ENCODE measurements at regions not wholly inside any gene's neighbourhood (a gene's known extent, or its start where the extent isn't known, plus 50 kb on each side); places are given as distances from the start of the nearest gene placed in this dataset.

GRCh38 chr4:12124138-12124537 is 695.4 kb upstream of the HS3ST1 start:
- CTCF ChIA-PET (ENCODE audit: partially characterized antibody): no interaction called here
- no peak overlapping the region for H3K14ac ChIP-seq (ENCODE audit: insufficient read length)
- no peak overlapping the region for H3K27ac ChIP-seq (ENCODE audit: low read depth, low read length)
- H3K23ac ChIP-seq (ENCODE audit: insufficient read length): no peak overlapping the region
- H4K8ac ChIP-seq (ENCODE audit: extremely low read depth, insufficient read depth, low read length): no peak overlapping the region
- H3K4me1 ChIP-seq (replicated peaks in 1 of 4; ENCODE audit: control insufficient read depth in 3 of 4, insufficient read depth in 4 of 4, low read length in 3 of 4): no peaks in the 10 kb centered on the region
- H2BK120ac ChIP-seq (replicated peaks; ENCODE audit: low read depth, low read length): no peak overlapping the region
- POLR2A ChIA-PET (ENCODE audit: partially characterized antibody): no interaction called here
- DNase-seq (ENCODE audit: low read depth in 1 of 2, low spot score in 2 of 2) (no peak), FAIRE-seq (no peak)
- H2AFZ ChIP-seq (ENCODE audit: low read length): no peak overlapping the region
- TF ChIP-seq, protein P1, sequence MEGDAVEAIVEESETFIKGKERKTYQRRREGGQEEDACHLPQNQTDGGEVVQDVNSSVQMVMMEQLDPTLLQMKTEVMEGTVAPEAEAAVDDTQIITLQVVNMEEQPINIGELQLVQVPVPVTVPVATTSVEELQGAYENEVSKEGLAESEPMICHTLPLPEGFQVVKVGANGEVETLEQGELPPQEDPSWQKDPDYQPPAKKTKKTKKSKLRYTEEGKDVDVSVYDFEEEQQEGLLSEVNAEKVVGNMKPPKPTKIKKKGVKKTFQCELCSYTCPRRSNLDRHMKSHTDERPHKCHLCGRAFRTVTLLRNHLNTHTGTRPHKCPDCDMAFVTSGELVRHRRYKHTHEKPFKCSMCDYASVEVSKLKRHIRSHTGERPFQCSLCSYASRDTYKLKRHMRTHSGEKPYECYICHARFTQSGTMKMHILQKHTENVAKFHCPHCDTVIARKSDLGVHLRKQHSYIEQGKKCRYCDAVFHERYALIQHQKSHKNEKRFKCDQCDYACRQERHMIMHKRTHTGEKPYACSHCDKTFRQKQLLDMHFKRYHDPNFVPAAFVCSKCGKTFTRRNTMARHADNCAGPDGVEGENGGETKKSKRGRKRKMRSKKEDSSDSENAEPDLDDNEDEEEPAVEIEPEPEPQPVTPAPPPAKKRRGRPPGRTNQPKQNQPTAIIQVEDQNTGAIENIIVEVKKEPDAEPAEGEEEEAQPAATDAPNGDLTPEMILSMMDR (IDR thresholded peaks at IDR 0.05; ENCODE audit: control extremely low read depth in 1 of 3, insufficient read depth in 1 of 3, low read depth in 1 of 3, low read length in 3 of 3): no peak
- TF ChIP-seq MAFK (IDR thresholded peaks at IDR 0.05; ENCODE audit: low read depth, low read length): peak; percentile 67; the same call in 1 of the 2 replicates
- no peaks in the 10 kb centered on the region for H3K27me3 ChIP-seq (replicated peaks in 1 of 4; ENCODE audit: control insufficient read depth in 3 of 4, extremely low read depth in 1 of 4, insufficient read depth in 3 of 4, low read length in 3 of 4)
- no peaks in the 10 kb centered on the region for H4K20me1 ChIP-seq (replicated peaks in 1 of 2; ENCODE audit: control insufficient read depth in 1 of 2, insufficient read depth in 2 of 2, low read length in 2 of 2)
- 94% methylated on average over 1 of the region's 1 CpG; no CpG with 5 or more reads in 1 of the 2 experiments for WGBS, 2 experiments (ENCODE audit: extremely low coverage in 1 of 2, insufficient coverage in 1 of 2, insufficient read length in 1 of 2, insufficient replicate concordance in 2 of 2, low coverage in 1 of 2, low lambda C conversion rate in 2 of 2, missing lambda C conversion rate in 1 of 2)
- H3K9me3 ChIP-seq (ENCODE audit: insufficient read depth in 2 of 2, low read depth in 1 of 2, low read length in 1 of 2): no peaks in the 10 kb centered on the region; a peak in 1 of 4 replicates
- H2BK15ac ChIP-seq (ENCODE audit: low read length): no peak overlapping the region
- H3K79me2 ChIP-seq (ENCODE audit: control insufficient read depth in 1 of 2, insufficient read depth in 2 of 2, low read length in 2 of 2): no peaks in the 10 kb centered on the region
- no peak overlapping the region for H2BK20ac ChIP-seq (ENCODE audit: low read length)
- no peaks in the 10 kb centered on the region for H3K23me2 ChIP-seq (ENCODE audit: low read depth, low read length)
- H2BK5ac ChIP-seq (ENCODE audit: low read depth, low read length): no peak overlapping the region
- H3K56ac ChIP-seq (replicated peaks; ENCODE audit: insufficient read length, low read depth, low read length): no peak overlapping the region
- no peak overlapping the region for H3K9ac ChIP-seq (replicated peaks in 1 of 4; ENCODE audit: extremely low read depth in 1 of 4, low read depth in 3 of 4, low read length in 3 of 4)
- H3K36me3 ChIP-seq (ENCODE audit: control insufficient read depth in 2 of 4, insufficient read depth in 4 of 4, low read length in 3 of 4): no peaks in the 10 kb centered on the region
- no peak overlapping the region for H4K5ac ChIP-seq (ENCODE audit: insufficient read length, low read depth, low read length)
- H3K79me1 ChIP-seq (ENCODE audit: low read depth, low read length): no peaks in the 10 kb centered on the region
- H2BK12ac ChIP-seq (ENCODE audit: low read depth, low read length): no peak overlapping the region
- no peak overlapping the region for H3K18ac ChIP-seq (ENCODE audit: extremely low read depth, low read length)
- no peak overlapping the region for H4K91ac ChIP-seq (replicated peaks; ENCODE audit: insufficient read length, low read length)
- no peak overlapping the region for H3K4me2 ChIP-seq (ENCODE audit: insufficient read depth in 1 of 2, low read depth in 2 of 2, low read length in 2 of 2)
- H2AK5ac ChIP-seq (ENCODE audit: low read depth, low read length): no peak overlapping the region
- no peak overlapping the region for H3K4ac ChIP-seq (replicated peaks; ENCODE audit: insufficient read length, low read depth, low read length)
- no peak overlapping the region for H3K4me3 ChIP-seq (ENCODE audit: extremely low read depth in 1 of 4, insufficient read depth in 2 of 4, low read depth in 3 of 4, low read length in 4 of 4)
